ENCODE measurements at regions not wholly inside any gene's neighbourhood (a gene's known extent, or its start where the extent isn't known, plus 50 kb on each side); places are given as distances from the start of the nearest gene placed in this dataset.

- H3K27ac ChIP-seq = no peak overlapping the region
- no peak for TF ChIP-seq CTCF (conservative IDR thresholded peaks at IDR 0.05)
Measured at GRCh38 chr6:169343886-169344749, 90.5 kb upstream of the THBS2 start.

- no peak overlapping the region for H3K27ac ChIP-seq
- TF ChIP-seq CTCF (conservative IDR thresholded peaks at IDR 0.05) = no peak
Measured at GRCh38 chr6:169342710-169343109, 89.1 kb upstream of the THBS2 start.

GRCh38 chr6:169341706-169342105, 88.1 kb upstream of the THBS2 start:
- no peak overlapping the region for H3K27ac ChIP-seq
- no peak for TF ChIP-seq CTCF (conservative IDR thresholded peaks at IDR 0.05)

GRCh38 chr6:169341065-169341464, 87.4 kb upstream of the THBS2 start:
- H3K27ac ChIP-seq = no peak overlapping the region
- TF ChIP-seq CTCF (conservative IDR thresholded peaks at IDR 0.05) = no peak

- H3K27ac ChIP-seq = peak overlapping the region; percentile 38; the same call in 1 of the 2 replicates
- TF ChIP-seq CTCF (conservative IDR thresholded peaks at IDR 0.05) = no peak
Measured at GRCh38 chr6:169340395-169340794, 86.7 kb upstream of the THBS2 start.

- H3K27ac ChIP-seq = peak overlapping the region; percentile 38; the same call in 1 of the 2 replicates
- TF ChIP-seq CTCF (conservative IDR thresholded peaks at IDR 0.05) = no peak
Measured at GRCh38 chr6:169339731-169340309, 86.2 kb upstream of the THBS2 start.

- no peak for TF ChIP-seq CTCF (conservative IDR thresholded peaks at IDR 0.05)
- H3K27ac ChIP-seq = peak overlapping the region; percentile 38; the same call in 1 of the 2 replicates
Measured at GRCh38 chr6:169339025-169339424, 85.4 kb upstream of the THBS2 start.
